OCI-LY1 (cell line): ENCODE measurements at regions not wholly inside any gene's neighbourhood (a gene's known extent, or its start where the extent isn't known, plus 50 kb on each side); places are given as distances from the start of the nearest gene placed in this dataset.

Experiments
- H2AFZ ChIP-seq: fragments of 200-600 bp; sonication (generic), shearing (Covaris generic); 2 replicates; pipeline ENCODE4 v1.6.0; 2014; ENCODE audit warnings: antibody characterized with exemption, mild to moderate bottlenecking, low read length
- H3F3A ChIP-seq: fragments of 200-600 bp; sonication (generic), shearing (Covaris generic); 2 replicates; pipeline ENCODE4 v1.6.0; 2014; ENCODE audit warnings: mild to moderate bottlenecking, antibody characterized with exemption, low read length, moderate library complexity; ENCODE audit not compliant: insufficient read depth
- H3K27ac ChIP-seq: fragments of 200-600 bp; sonication (generic); 2 replicates; pipeline ENCODE4 v1.5.1; 2014; ENCODE audit warnings: low read length, mixed run types, mild to moderate bottlenecking, low read depth; ENCODE audit not compliant: poor library complexity, severe bottlenecking
- H3K27me3 ChIP-seq: fragments of 200-600 bp; sonication (generic); 2 replicates; pipeline ENCODE4 v1.6.0; 2014; ENCODE audit warnings: antibody characterized with exemption, mild to moderate bottlenecking, low read length, moderate library complexity; ENCODE audit not compliant: insufficient read depth
- H3K36me3 ChIP-seq: fragments of 200-600 bp; sonication (generic); 2 replicates; pipeline ENCODE4 v1.6.1; 2014; ENCODE audit warnings: mild to moderate bottlenecking, antibody characterized with exemption, low read length, moderate library complexity, mixed read lengths; ENCODE audit not compliant: insufficient read depth
- H3K4me1 ChIP-seq: fragments of 200-600 bp; sonication (generic); 2 replicates; pipeline ENCODE4 v1.5.1; 2014; ENCODE audit warnings: mild to moderate bottlenecking, low read length, moderate library complexity; ENCODE audit not compliant: insufficient read depth, severe bottlenecking
- H3K4me2 ChIP-seq: fragments of 200-600 bp; sonication (generic), shearing (Covaris generic); 2 replicates; pipeline ENCODE4 v1.6.1; 2014; ENCODE audit warnings: low read length
- H3K4me3 ChIP-seq: fragments of 200-600 bp; sonication (generic); 2 replicates; pipeline ENCODE4 v1.5.1; 2014; ENCODE audit warnings: low read length, low read depth, mild to moderate bottlenecking, mixed read lengths; ENCODE audit not compliant: poor library complexity, severe bottlenecking
- H3K79me2 ChIP-seq: fragments of 200-600 bp; shearing (Covaris generic); 2 replicates; pipeline ENCODE4 v1.6.1; 2016; ENCODE audit warnings: mixed run types, low read length, mixed read lengths; ENCODE audit not compliant: insufficient read depth
- H3K9ac ChIP-seq: fragments of 200-600 bp; sonication (generic), shearing (Covaris generic); 2 replicates; pipeline ENCODE4 v1.6.1; 2014; ENCODE audit warnings: mild to moderate bottlenecking, low read length, mixed read lengths
- H3K9me2 ChIP-seq: fragments of 200-600 bp; sonication (generic), shearing (Covaris generic); 2 replicates; pipeline ENCODE4 v1.6.1; 2014; ENCODE audit warnings: low read depth, mild to moderate bottlenecking, low read length, mixed read lengths
- H3K9me3 ChIP-seq: fragments of 200-600 bp; shearing (Covaris generic); 2 replicates; pipeline ENCODE4 v1.6.1; 2014; ENCODE audit warnings: low read length, mixed read lengths
- H4K20me1 ChIP-seq: fragments of 200-600 bp; sonication (generic), shearing (Covaris generic); 2 replicates; pipeline ENCODE4 v1.6.0; 2016; ENCODE audit warnings: mild to moderate bottlenecking, low read length; ENCODE audit not compliant: insufficient read depth
- EZH2 ChIP-seq: fragments of 200-600 bp; sonication (generic), shearing (Covaris generic); IDR thresholded peaks from 2 replicates; pipeline ENCODE4 v1.8.0; 2017; ENCODE audit warnings: borderline replicate concordance, mixed run types, mild to moderate bottlenecking, antibody characterized with exemption, low read length, moderate library complexity, mixed read lengths
- TF ChIP-seq, protein P1 (sequence below): fragments of 200-600 bp; sonication (generic), shearing (Covaris generic); IDR thresholded peaks from 2 replicates; pipeline ENCODE4 v1.5.1; 2017; ENCODE audit warnings: mild to moderate bottlenecking, antibody characterized with exemption, low read length, moderate library complexity, mixed read lengths

DNA sequence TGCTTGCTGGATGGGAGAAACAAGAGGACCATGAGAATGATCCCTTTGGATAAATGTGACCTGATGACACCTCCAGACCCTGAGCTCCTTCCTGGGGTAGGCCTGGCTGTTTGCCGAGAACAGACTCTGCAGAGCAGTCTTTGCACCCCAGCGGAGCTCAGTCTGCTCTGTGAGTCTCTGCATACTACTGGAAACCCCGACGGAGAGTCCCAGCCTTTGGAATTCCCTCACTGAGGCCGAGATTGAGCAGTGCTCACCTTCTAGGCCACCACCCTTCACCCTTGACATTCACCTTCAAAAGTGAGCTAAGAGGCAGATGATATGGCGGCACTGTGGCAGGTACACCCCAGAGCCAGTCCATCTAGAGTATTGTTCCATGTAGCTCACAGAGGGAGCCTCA is 172.2 kb upstream of the CDH13 start:
- no peaks in the 10 kb centered on the region for H3K79me2 ChIP-seq
- H3F3A ChIP-seq = no peaks in the 10 kb centered on the region
- H3K27ac ChIP-seq = no peak overlapping the region
- H3K9me3 ChIP-seq = no peaks in the 10 kb centered on the region
- no peaks in the 10 kb centered on the region for H3K9me2 ChIP-seq
- no peak overlapping the region for H3K9ac ChIP-seq
- no peaks in the 10 kb centered on the region for H4K20me1 ChIP-seq
- H3K4me3 ChIP-seq = no peak overlapping the region
- no peaks in the 10 kb centered on the region for H3K27me3 ChIP-seq
- TF ChIP-seq EZH2 = no peak
- TF ChIP-seq, protein P1, sequence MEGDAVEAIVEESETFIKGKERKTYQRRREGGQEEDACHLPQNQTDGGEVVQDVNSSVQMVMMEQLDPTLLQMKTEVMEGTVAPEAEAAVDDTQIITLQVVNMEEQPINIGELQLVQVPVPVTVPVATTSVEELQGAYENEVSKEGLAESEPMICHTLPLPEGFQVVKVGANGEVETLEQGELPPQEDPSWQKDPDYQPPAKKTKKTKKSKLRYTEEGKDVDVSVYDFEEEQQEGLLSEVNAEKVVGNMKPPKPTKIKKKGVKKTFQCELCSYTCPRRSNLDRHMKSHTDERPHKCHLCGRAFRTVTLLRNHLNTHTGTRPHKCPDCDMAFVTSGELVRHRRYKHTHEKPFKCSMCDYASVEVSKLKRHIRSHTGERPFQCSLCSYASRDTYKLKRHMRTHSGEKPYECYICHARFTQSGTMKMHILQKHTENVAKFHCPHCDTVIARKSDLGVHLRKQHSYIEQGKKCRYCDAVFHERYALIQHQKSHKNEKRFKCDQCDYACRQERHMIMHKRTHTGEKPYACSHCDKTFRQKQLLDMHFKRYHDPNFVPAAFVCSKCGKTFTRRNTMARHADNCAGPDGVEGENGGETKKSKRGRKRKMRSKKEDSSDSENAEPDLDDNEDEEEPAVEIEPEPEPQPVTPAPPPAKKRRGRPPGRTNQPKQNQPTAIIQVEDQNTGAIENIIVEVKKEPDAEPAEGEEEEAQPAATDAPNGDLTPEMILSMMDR = no peak
- no peaks in the 10 kb centered on the region for H3K4me1 ChIP-seq
- H2AFZ ChIP-seq = no peak overlapping the region
- H3K4me2 ChIP-seq = no peak overlapping the region
- H3K36me3 ChIP-seq = no peaks in the 10 kb centered on the region

DNA sequence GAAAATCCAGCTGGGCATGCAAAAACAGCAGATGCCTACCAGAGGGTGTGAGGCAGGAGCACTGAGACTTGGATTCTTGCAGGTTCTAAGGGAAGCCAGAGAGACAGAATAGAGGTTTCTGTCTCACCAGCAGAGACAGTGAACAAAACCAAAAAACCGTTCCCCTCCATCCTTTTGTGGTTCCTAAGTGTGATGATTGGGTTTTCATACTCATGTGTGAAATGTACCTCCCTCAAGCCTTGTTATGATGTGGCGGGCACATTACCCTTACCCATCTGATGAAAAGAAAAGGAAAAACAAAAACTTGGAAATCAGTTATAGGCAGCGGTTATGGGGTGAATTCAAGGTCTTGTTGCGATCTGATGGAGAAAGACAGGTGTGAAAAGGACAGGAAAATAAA is 172.6 kb upstream of the CDH13 start:
- Histone ChIP-seq H3K79me2 (no peaks in the 10 kb centered on the region), H3K9me3 (no peaks in the 10 kb centered on the region), H3F3A (no peaks in the 10 kb centered on the region), H2AFZ (no peak overlapping the region), H3K9me2 (no peaks in the 10 kb centered on the region), H3K9ac (no peak overlapping the region), H3K36me3 (no peaks in the 10 kb centered on the region), H3K27me3 (no peaks in the 10 kb centered on the region), H4K20me1 (no peaks in the 10 kb centered on the region), H3K4me3 (no peak overlapping the region), H3K4me2 (no peak overlapping the region), H3K27ac (no peak overlapping the region), H3K4me1 (no peaks in the 10 kb centered on the region)
- TF ChIP-seq EZH2 = no peak
- TF ChIP-seq, protein P1 = no peak

DNA sequence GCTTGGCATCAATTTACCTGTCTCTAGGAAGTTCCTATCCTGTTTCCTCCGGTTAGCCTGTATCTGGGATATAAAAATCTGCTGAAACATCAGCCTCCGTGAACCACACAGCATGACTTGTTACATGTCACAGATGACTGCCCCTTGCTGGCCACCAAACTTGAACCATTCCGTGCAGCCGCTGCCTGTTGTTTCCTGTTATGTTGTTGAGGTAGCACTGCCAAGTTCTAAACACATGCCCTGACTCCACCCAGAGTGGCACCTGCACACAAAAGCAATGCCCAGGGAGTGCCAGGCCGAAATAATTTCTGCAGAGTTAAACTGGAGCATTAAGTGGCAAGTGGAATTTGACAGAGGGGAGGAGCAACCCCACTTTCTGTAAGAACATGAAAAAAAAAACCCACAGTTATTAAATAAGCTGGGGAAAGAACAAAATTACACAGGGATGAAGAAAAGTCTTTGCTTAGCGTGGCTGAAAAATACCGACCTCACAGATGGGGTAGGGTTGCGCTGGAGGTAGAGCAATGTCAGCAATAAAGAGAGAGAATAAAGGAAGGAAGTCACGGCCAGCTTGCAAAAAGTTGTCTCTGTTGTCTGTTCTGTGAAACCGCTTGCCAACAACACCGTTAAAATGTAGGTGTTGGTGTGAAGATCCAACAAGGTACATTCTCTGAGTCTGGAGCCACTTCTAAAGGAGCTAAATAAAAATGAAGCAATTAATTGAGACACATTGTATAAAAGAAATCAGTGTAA is 174.6 kb upstream of the CDH13 start:
- Histone ChIP-seq H3F3A (no peaks in the 10 kb centered on the region), H3K9me3 (no peaks in the 10 kb centered on the region), H3K4me1 (no peaks in the 10 kb centered on the region), H3K36me3 (no peaks in the 10 kb centered on the region), H3K4me2 (no peak overlapping the region), H2AFZ (no peak overlapping the region), H3K27ac (no peak overlapping the region), H3K9me2 (no peaks in the 10 kb centered on the region), H4K20me1 (no peaks in the 10 kb centered on the region), H3K4me3 (no peak overlapping the region), H3K9ac (no peak overlapping the region), H3K79me2 (no peaks in the 10 kb centered on the region), H3K27me3 (no peaks in the 10 kb centered on the region)
- no peak for TF ChIP-seq EZH2
- TF ChIP-seq, protein P1 = no peak
